CD8-positive, alpha-beta memory T cell (primary cell): ENCODE measurements at regions not wholly inside any gene's neighbourhood (a gene's known extent, or its start where the extent isn't known, plus 50 kb on each side); places are given as distances from the start of the nearest gene placed in this dataset.

Experiments
- CTCF ChIA-PET: fragments of 350-600 bp; sonication (Branson Sonifier 250); formaldehyde crosslinking; loops from one replicate; lab custom pipeline; 2021; ENCODE audit warnings: antibody characterized with exemption; lab: Charles Lee
- POLR2A ChIA-PET: fragments of 350-600 bp; sonication (Branson Sonifier 250); formaldehyde crosslinking; loops from one replicate; lab custom pipeline; 2021; ENCODE audit warnings: antibody characterized with exemption; lab: Charles Lee
- DNase-seq, 5 donors: peaks; one replicate each; pipeline versions ENCODE4 v3.0.0 to v3.0.0-alpha.2; 2020 to 2022; ENCODE audit warnings: mixed read lengths in 1 of 5
- H3K27ac ChIP-seq: one replicate; pipeline ENCODE4 v1.7.0; 2013; ENCODE audit warnings: low read depth, mild to moderate bottlenecking, low read length, moderate library complexity
- H3K27me3 ChIP-seq: 2 replicates; pipeline ENCODE4 v1.7.0; 2013; ENCODE audit warnings: low read length, mild to moderate bottlenecking; ENCODE audit not compliant: insufficient read depth, poor library complexity, severe bottlenecking
- H3K36me3 ChIP-seq: 2 replicates; pipeline ENCODE4 v1.7.0; 2013; ENCODE audit warnings: mild to moderate bottlenecking, low read length, moderate library complexity; ENCODE audit not compliant: insufficient read depth
- H3K4me1 ChIP-seq: 2 replicates; pipeline ENCODE4 v1.7.0; 2013; ENCODE audit warnings: mild to moderate bottlenecking, low read length, moderate library complexity; ENCODE audit not compliant: insufficient read depth
- H3K4me3 ChIP-seq: 2 replicates; pipeline ENCODE4 v1.7.0; 2013; ENCODE audit warnings: mild to moderate bottlenecking, low read length
- H3K9me3 ChIP-seq: 2 replicates; pipeline ENCODE4 v1.7.0; 2013; ENCODE audit warnings: mild to moderate bottlenecking, low read length
- H3K27ac Mint-ChIP-seq, 8 donors: one replicate each; pipeline ENCODE4 v1.8.0; 2020 to 2021; ENCODE audit warnings: mixed read lengths in 8 of 8, mild to moderate bottlenecking in 6 of 8, inconsistent platforms in 3 of 8, moderate library complexity in 3 of 8
- H3K27me3 Mint-ChIP-seq, 2 donors: one replicate each; pipeline ENCODE4 v1.8.0; 2020 to 2021; ENCODE audit warnings: mixed read lengths in 2 of 2, mild to moderate bottlenecking in 1 of 2, moderate library complexity in 1 of 2
- H3K36me3 Mint-ChIP-seq, 3 donors: one replicate each; pipeline ENCODE4 v1.8.0; 2020 to 2021; ENCODE audit warnings: mixed read lengths in 3 of 3, inconsistent platforms in 1 of 3, mild to moderate bottlenecking in 1 of 3
- H3K4me1 Mint-ChIP-seq, 3 donors: one replicate each; pipeline ENCODE4 v1.8.0; 2020 to 2021; ENCODE audit warnings: mixed read lengths in 3 of 3, inconsistent platforms in 1 of 3, mild to moderate bottlenecking in 1 of 3
- H3K4me3 Mint-ChIP-seq, 7 donors: one replicate each; pipeline ENCODE4 v1.8.0; 2020 to 2021; ENCODE audit warnings: mixed read lengths in 7 of 7, mild to moderate bottlenecking in 6 of 7, moderate library complexity in 4 of 7, inconsistent platforms in 2 of 7
- H3K9me3 Mint-ChIP-seq, 5 donors: one replicate each; pipeline ENCODE4 v1.8.0; 2020 to 2022; ENCODE audit warnings: mixed read lengths in 5 of 5, mild to moderate bottlenecking in 3 of 5, moderate library complexity in 2 of 5, inconsistent platforms in 1 of 5

GRCh38 chr2:185208261-185208660 lies 530.3 kb upstream of the FSIP2 start:
- no peaks in the 10 kb centered on the region for H3K4me1 Mint-ChIP-seq
- no peak overlapping the region for H3K4me3 ChIP-seq
- peaks cover 4 to 35% (median 8%) of the 10 kb centered on the region in 5 donors for H3K9me3 Mint-ChIP-seq
- CTCF ChIA-PET: no interaction called here
- H3K4me1 ChIP-seq: no peaks in the 10 kb centered on the region
- no peaks in the 10 kb centered on the region for H3K36me3 ChIP-seq
- H3K27ac Mint-ChIP-seq: no peak overlapping the region
- POLR2A ChIA-PET: no interaction called here
- no peaks in the 10 kb centered on the region for H3K36me3 Mint-ChIP-seq
- H3K27ac ChIP-seq: no peak overlapping the region
- no peaks in the 10 kb centered on the region for H3K27me3 ChIP-seq
- no peak overlapping the region for H3K4me3 Mint-ChIP-seq
- no peak for DNase-seq
- H3K27me3 Mint-ChIP-seq: no peaks in the 10 kb centered on the region
- H3K9me3 ChIP-seq: no peaks in the 10 kb centered on the region

- H3K27me3 Mint-ChIP-seq: no peaks in the 10 kb centered on the region
- H3K27ac Mint-ChIP-seq: no peak overlapping the region
- Histone ChIP-seq H3K4me1 (no peaks in the 10 kb centered on the region), H3K36me3 (no peaks in the 10 kb centered on the region), H3K9me3 (no peaks in the 10 kb centered on the region), H3K4me3 (no peak overlapping the region), H3K27ac (no peak overlapping the region), H3K27me3 (no peaks in the 10 kb centered on the region)
- H3K4me3 Mint-ChIP-seq: no peak overlapping the region
- no peaks in the 10 kb centered on the region for H3K36me3 Mint-ChIP-seq
- ChIA-PET POLR2A (no interaction called here), CTCF (no interaction called here)
- H3K4me1 Mint-ChIP-seq: no peaks in the 10 kb centered on the region
- peaks cover 0 to 34% (median 3%) of the 10 kb centered on the region in 5 donors for H3K9me3 Mint-ChIP-seq
- DNase-seq: no peak
These were observed 523.1 kb upstream of the FSIP2 start for GRCh38 chr2:185215497-185215896.

- Histone ChIP-seq H3K9me3 (no peaks in the 10 kb centered on the region), H3K4me1 (no peaks in the 10 kb centered on the region), H3K36me3 (no peaks in the 10 kb centered on the region), H3K27ac (no peak overlapping the region), H3K27me3 (no peaks in the 10 kb centered on the region), H3K4me3 (no peak overlapping the region)
- DNase-seq: no peak
- ChIA-PET CTCF (no interaction called here), POLR2A (no interaction called here)
- H3K4me3 Mint-ChIP-seq: no peak overlapping the region
- H3K27ac Mint-ChIP-seq: no peak overlapping the region
- no peaks in the 10 kb centered on the region for H3K4me1 Mint-ChIP-seq
- peaks cover 0 to 28% (median 3%) of the 10 kb centered on the region in 5 donors for H3K9me3 Mint-ChIP-seq
- no peaks in the 10 kb centered on the region for H3K27me3 Mint-ChIP-seq
- H3K36me3 Mint-ChIP-seq: no peaks in the 10 kb centered on the region
These were observed 518.6 kb upstream of the FSIP2 start for GRCh38 chr2:185219981-185220380.

- Histone ChIP-seq H3K4me3 (no peak overlapping the region), H3K9me3 (no peaks in the 10 kb centered on the region), H3K4me1 (no peaks in the 10 kb centered on the region), H3K27me3 (no peaks in the 10 kb centered on the region), H3K36me3 (no peaks in the 10 kb centered on the region), H3K27ac (no peak overlapping the region)
- ChIA-PET POLR2A (no interaction called here), CTCF (no interaction called here)
- Mint-ChIP-seq H3K4me1 (no peaks in the 10 kb centered on the region), H3K9me3 (peaks cover 0 to 29% (median 2%) of the 10 kb centered on the region in 5 donors), H3K36me3 (no peaks in the 10 kb centered on the region), H3K4me3 (no peak overlapping the region), H3K27me3 (no peaks in the 10 kb centered on the region), H3K27ac (no peak overlapping the region)
- no peak for DNase-seq
These were observed 516.3 kb upstream of the FSIP2 start for GRCh38 chr2:185222311-185222710.

- no peak overlapping the region for H3K4me3 ChIP-seq
- H3K4me1 Mint-ChIP-seq: no peaks in the 10 kb centered on the region
- ChIA-PET CTCF (no interaction called here), POLR2A (no interaction called here)
- H3K4me1 ChIP-seq: no peaks in the 10 kb centered on the region
- no peak overlapping the region for H3K4me3 Mint-ChIP-seq
- H3K27me3 Mint-ChIP-seq: no peaks in the 10 kb centered on the region
- no peak overlapping the region for H3K27ac Mint-ChIP-seq
- H3K36me3 Mint-ChIP-seq: no peaks in the 10 kb centered on the region
- H3K27ac ChIP-seq: no peak overlapping the region
- no peak for DNase-seq
- H3K27me3 ChIP-seq: no peaks in the 10 kb centered on the region
- H3K9me3 Mint-ChIP-seq: peaks cover 0 to 24% (median 5%) of the 10 kb centered on the region in 5 donors
- no peaks in the 10 kb centered on the region for H3K36me3 ChIP-seq
- H3K9me3 ChIP-seq: no peaks in the 10 kb centered on the region
These were observed 511.2 kb upstream of the FSIP2 start for GRCh38 chr2:185227391-185227790.

- ChIA-PET CTCF (no interaction called here), POLR2A (no interaction called here)
- no peak for DNase-seq
- H3K27ac Mint-ChIP-seq: no peak overlapping the region
- no peaks in the 10 kb centered on the region for H3K4me1 Mint-ChIP-seq
- Histone ChIP-seq H3K36me3 (no peaks in the 10 kb centered on the region), H3K4me3 (no peak overlapping the region), H3K9me3 (peaks cover 5% of the 10 kb centered on the region), H3K4me1 (no peaks in the 10 kb centered on the region), H3K27ac (no peak overlapping the region), H3K27me3 (no peaks in the 10 kb centered on the region)
- no peaks in the 10 kb centered on the region for H3K36me3 Mint-ChIP-seq
- no peak overlapping the region for H3K4me3 Mint-ChIP-seq
- H3K27me3 Mint-ChIP-seq: no peaks in the 10 kb centered on the region
- H3K9me3 Mint-ChIP-seq: peaks cover 3 to 33% (median 12%) of the 10 kb centered on the region in 5 donors
These were observed 499.1 kb upstream of the FSIP2 start for GRCh38 chr2:185239491-185239890.

- Histone ChIP-seq H3K27me3 (no peaks in the 10 kb centered on the region), H3K36me3 (no peaks in the 10 kb centered on the region), H3K9me3 (peaks cover 4% of the 10 kb centered on the region), H3K4me1 (no peaks in the 10 kb centered on the region), H3K27ac (no peak overlapping the region), H3K4me3 (no peak overlapping the region)
- Mint-ChIP-seq H3K9me3 (peaks cover 10 to 37% (median 12%) of the 10 kb centered on the region in 5 donors), H3K36me3 (no peaks in the 10 kb centered on the region), H3K27ac (no peak overlapping the region), H3K27me3 (no peaks in the 10 kb centered on the region), H3K4me3 (no peak overlapping the region), H3K4me1 (no peaks in the 10 kb centered on the region)
- POLR2A ChIA-PET: no interaction called here
- no peak for DNase-seq
- CTCF ChIA-PET: no interaction called here
These were observed 497.8 kb upstream of the FSIP2 start for GRCh38 chr2:185240796-185241195.

GRCh38 chr2:185241556-185241955 lies 497.0 kb upstream of the FSIP2 start:
- Mint-ChIP-seq H3K4me3 (no peak overlapping the region), H3K27me3 (no peaks in the 10 kb centered on the region), H3K36me3 (no peaks in the 10 kb centered on the region), H3K4me1 (no peaks in the 10 kb centered on the region), H3K9me3 (peaks cover 6 to 37% (median 10%) of the 10 kb centered on the region in 5 donors), H3K27ac (no peak overlapping the region)
- Histone ChIP-seq H3K4me3 (no peak overlapping the region), H3K27me3 (no peaks in the 10 kb centered on the region), H3K9me3 (no peaks in the 10 kb centered on the region), H3K27ac (no peak overlapping the region), H3K4me1 (no peaks in the 10 kb centered on the region), H3K36me3 (no peaks in the 10 kb centered on the region)
- POLR2A ChIA-PET: no interaction called here
- no peak for DNase-seq
- CTCF ChIA-PET: no interaction called here

- H3K9me3 ChIP-seq: no peaks in the 10 kb centered on the region
- H3K27ac ChIP-seq: no peak overlapping the region
- H3K27me3 ChIP-seq: no peaks in the 10 kb centered on the region
- Mint-ChIP-seq H3K9me3 (peaks cover 5 to 31% (median 7%) of the 10 kb centered on the region in 5 donors), H3K27ac (no peak overlapping the region), H3K27me3 (no peaks in the 10 kb centered on the region), H3K4me1 (no peaks in the 10 kb centered on the region), H3K36me3 (no peaks in the 10 kb centered on the region), H3K4me3 (no peak overlapping the region)
- no peak overlapping the region for H3K4me3 ChIP-seq
- no peaks in the 10 kb centered on the region for H3K4me1 ChIP-seq
- no peak for DNase-seq
- ChIA-PET POLR2A (no interaction called here), CTCF (no interaction called here)
- H3K36me3 ChIP-seq: no peaks in the 10 kb centered on the region
These were observed 496.1 kb upstream of the FSIP2 start for GRCh38 chr2:185242462-185242861.
